AG10803 (cell line): ENCODE measurements at regions not wholly inside any gene's neighbourhood (a gene's known extent, or its start where the extent isn't known, plus 50 kb on each side); places are given as distances from the start of the nearest gene placed in this dataset.

Source experiments
- DNase-seq: peaks from one replicate; pipeline ENCODE4 v3.0.0; 2010; ENCODE audit warnings: low read depth
- H3K4me3 ChIP-seq: 2 replicates; pipeline ENCODE4 v1.5.1; 2011; ENCODE audit warnings: mild to moderate bottlenecking, low read length, control low read depth
- TF ChIP-seq, protein P1 (sequence below): conservative IDR thresholded peaks from 2 replicates; pipeline ENCODE4 v1.5.1; 2011; ENCODE audit warnings: mild to moderate bottlenecking, low read length, control low read depth, inconsistent platforms

DNA sequence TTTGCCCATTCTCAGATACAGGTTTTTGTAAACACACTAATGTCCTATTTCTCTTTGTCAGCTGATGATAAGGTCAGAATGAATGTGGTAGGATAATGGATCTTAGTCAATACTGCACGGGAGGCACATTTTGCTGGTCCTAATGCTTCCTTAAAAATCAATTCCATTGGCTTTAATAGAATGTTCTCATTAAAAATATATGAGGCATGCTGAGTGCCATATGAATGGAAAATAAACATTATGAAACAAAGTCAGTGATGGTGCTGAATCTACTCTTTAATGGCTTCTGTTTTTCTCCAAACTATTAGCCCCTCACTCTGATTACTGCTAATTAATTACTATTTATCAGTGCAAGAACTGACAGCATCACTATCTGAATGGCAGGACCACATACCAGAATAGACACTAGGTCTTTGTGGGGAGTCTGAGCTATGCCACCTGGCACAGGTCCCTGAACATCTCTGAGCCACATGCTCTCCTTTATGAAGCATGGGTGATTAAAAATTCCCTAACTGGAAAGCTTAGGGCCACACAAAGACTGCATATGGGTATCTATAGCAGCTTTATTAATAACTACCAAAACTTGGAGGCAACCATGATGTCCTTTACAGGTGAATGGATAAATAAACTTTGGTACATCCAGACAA lies 278.9 kb downstream of the MEX3B start:
- H3K4me3 ChIP-seq: no peak overlapping the region
- TF ChIP-seq, protein P1, sequence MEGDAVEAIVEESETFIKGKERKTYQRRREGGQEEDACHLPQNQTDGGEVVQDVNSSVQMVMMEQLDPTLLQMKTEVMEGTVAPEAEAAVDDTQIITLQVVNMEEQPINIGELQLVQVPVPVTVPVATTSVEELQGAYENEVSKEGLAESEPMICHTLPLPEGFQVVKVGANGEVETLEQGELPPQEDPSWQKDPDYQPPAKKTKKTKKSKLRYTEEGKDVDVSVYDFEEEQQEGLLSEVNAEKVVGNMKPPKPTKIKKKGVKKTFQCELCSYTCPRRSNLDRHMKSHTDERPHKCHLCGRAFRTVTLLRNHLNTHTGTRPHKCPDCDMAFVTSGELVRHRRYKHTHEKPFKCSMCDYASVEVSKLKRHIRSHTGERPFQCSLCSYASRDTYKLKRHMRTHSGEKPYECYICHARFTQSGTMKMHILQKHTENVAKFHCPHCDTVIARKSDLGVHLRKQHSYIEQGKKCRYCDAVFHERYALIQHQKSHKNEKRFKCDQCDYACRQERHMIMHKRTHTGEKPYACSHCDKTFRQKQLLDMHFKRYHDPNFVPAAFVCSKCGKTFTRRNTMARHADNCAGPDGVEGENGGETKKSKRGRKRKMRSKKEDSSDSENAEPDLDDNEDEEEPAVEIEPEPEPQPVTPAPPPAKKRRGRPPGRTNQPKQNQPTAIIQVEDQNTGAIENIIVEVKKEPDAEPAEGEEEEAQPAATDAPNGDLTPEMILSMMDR: no peak
- no peak for DNase-seq

DNA sequence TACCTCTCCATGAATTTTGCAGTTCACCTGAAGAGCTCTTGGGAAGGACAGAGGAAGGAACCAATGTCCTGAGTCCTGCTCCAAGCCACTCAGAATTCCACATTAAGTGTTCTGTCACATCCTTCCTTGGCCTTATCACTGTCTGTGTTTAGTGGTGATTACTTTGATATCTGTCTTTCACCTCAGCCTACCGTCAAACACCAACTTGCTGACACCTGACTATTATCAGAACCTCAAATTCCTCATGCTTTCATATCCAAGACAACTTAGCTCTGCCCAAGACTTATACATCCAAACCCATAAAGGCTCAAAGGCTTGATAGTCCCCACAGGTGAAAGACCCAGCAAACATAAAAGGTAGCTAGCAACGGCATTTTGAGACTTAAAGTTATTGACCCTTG lies 280.0 kb downstream of the MEX3B start:
- H3K4me3 ChIP-seq: no peak overlapping the region
- TF ChIP-seq, protein P1: no peak
- no peak for DNase-seq

DNA sequence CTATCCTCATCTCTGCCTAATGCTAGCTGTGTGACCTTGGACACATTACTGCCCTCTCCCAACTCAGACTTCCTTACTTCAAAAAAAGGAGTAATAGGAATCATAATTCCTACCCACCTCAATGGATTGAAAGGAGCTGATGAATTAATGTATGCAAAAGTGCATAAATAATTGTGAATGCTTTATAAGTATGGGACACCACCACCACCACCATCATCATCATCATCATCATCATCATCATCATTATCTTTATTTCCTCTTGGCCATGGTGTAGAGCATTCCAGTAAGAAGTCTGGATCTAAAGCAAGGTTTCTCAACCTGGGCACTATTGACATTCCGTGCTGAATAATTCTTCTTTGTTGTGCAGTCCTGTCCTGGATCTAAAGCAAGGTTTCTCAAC lies 282.5 kb downstream of the MEX3B start:
- H3K4me3 ChIP-seq: no peak overlapping the region
- DNase-seq: no peak
- TF ChIP-seq, protein P1: no peak

DNA sequence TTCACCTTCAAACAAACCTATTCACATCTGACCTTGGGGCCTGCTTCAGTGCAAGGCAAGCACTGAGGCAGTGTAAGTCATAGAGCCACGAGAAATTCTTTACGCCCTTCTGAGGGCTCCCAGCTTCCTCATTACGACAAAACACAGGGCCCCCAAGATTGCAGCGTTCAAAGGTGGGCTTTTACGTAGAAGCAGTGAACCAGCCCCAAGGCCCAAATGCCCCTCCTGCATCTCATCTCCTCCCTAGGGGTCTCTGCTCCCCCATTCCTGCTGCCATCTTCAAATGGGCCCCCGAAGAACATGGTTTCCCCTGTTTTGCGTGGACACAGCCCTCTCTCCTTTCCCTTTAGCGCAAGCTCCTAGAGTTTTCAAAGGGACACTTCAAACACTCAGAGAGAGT lies 285.1 kb downstream of the MEX3B start:
- TF ChIP-seq, protein P1: no peak

DNA sequence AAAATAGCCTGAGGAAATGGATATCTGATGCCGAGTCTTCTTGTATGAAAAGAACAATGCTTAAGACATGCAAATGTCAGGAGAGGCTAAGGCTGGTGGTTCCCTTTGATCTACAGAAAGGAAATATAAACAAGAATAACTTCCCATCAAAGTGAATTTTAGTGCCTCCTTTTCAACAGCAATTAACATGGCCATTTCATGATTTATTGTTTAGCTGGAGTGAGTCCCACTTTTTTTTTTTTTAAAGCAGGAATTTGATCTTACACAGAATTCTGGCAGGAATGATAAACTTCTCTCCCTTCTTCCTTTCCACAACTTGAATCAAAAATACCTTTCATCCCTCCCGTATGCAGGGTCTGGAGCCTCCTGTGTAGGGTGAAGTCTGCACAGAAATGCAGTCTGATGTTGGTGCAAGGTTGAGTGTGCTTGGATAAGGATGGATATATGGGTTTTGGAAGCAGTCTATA lies 287.0 kb downstream of the MEX3B start:
- H3K4me3 ChIP-seq: no peak overlapping the region
- TF ChIP-seq, protein P1: no peak
- no peak for DNase-seq

More for the DNA sequence above, 285.1 kb downstream of the MEX3B start:
- DNase-seq: no peak
- H3K4me3 ChIP-seq: no peak overlapping the region

DNA sequence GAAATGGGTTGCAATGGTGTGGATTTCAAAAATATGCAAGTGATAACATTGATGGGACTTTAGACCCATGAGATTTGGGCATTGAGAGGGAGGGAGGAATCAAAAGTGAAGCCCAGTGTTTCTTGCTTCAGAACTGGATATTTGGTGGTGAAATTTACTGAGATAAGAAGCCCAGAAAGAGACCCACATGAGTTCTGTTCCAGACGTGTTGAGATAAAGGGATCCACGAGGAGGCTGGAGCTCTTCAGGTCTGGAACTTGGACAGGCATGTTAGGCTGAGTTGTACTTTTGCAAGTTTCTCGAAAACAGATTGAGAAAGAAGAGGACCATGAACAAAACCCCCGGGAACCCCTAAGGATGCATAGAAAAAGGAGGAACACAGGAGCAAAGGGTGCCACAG lies 290.2 kb downstream of the MEX3B start:
- TF ChIP-seq, protein P1: no peak
- no peak for DNase-seq
- no peak overlapping the region for H3K4me3 ChIP-seq

DNA sequence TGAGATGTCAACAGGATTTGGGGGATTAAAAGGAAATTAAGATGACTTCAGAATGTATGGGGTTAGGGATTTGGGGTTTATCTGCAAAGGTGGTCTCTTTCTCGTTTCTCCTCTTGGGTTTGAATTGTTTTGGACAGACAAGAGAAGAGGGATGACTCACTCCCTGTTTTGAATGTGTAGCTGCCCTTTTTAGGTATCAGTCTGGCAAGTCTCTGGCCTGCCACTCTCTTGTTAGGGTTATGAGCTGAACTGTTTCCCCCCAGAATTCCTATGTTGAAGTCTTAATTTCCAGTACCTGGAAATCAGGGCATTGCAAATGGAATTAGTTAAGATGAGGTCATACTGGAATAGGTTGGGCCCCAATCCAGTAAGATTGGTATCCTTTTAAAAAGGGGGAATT lies 291.7 kb downstream of the MEX3B start:
- DNase-seq: no peak
- TF ChIP-seq, protein P1: no peak
- no peak overlapping the region for H3K4me3 ChIP-seq
